GM19395 (cell line): ENCODE measurements at regions not wholly inside any gene's neighbourhood (a gene's known extent, or its start where the extent isn't known, plus 50 kb on each side); places are given as distances from the start of the nearest gene placed in this dataset.
"Not testable (repeated sequence)": the region's sequence is repeated elsewhere in the genome, so short reads cannot be mapped to it uniquely, and the experiment has no call there.

Experiments used
- ATAC-seq: cut with Tn5 transposase; IDR thresholded peaks from one replicate; pipeline ENCODE4 v1.9.1; 2021; ENCODE audit warnings: mild to moderate bottlenecking, moderate library complexity; ENCODE audit not compliant: unreplicated experiment

GRCh38 chr14:97946641-97947040 lies 1149.5 kb downstream of the VRK1 start:
- ATAC-seq, result no peak

DNA sequence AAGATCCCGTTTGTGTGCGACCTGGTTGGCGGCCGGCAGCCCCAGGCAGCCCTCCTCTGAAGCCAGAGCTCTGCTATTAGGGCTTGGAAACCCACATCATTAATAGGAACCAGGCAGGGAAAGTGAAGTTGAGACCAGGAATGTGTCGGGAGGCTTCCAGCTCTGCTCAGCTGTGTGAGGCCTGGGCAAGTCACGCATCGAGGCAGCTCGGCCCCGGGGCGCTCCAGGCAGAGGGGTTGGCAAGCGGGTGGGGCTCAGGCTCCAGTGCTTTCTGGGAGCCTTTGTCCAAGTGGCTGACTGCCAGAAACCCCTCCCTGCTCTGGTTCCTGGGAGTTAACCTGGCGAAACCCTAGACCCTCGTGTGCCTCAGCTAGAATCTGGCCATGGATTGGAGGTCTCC lies 1151.7 kb downstream of the VRK1 start:
- ATAC-seq, result no peak

DNA sequence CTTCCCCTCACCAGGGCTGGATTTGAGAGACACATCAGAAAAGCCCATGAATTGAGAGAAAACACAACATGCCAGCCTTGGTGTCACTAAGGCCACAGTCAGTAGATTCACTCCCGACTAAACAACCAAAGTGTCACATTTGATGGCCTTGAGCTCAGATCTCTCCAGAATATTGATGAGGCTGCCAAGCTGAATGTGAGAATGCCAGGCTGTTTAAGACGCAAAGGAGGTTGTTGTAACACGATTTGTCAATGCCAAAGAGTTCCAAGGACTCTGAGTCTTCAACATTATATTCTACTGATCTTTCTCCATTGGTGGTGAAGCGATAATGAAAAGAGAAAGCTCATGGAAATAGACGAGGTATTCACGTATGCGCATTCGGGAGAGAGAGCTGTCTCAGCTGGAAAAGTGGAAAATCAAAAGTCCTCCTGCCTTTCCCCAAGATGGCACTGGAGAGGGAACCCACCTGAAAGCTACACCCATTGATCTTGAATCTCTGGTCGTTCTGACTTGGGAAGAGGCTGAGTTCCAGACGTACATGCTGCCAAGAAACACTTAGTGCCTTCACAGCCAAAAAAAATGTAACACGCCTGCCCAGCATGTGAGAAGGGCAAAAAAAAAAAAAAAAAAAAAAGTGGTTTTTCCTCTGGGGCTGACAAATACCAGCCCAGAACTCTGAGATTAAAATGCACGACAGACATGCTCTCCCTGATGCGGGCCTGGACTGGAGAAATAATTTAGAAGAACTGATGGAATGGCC lies 1159.6 kb downstream of the VRK1 start:
- no peak for ATAC-seq

GRCh38 chr14:97959251-97959650 lies 1162.1 kb downstream of the VRK1 start:
- ATAC-seq, result no peak

DNA sequence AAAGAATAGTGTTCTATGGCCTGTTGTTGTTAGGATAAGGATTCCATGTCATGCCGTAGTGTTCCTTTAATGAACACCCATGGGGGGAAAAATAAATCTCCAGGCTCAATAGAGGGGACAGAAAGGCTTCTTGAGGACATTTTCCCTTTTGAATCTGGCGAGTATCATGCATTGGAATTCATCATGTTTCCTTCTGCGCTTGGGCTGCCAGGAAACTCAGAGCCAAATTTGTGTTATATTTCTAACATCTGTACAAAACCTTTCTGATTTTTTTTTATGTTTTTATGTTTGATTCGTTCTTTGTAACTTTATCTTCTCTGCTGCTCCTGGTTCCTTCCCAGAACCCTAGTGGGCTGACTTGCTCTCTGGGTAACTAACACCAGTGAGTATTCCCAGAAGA lies 1163.3 kb downstream of the VRK1 start:
- ATAC-seq, result no peak

GRCh38 chr14:97970222-97970621 lies 1173.0 kb downstream of the VRK1 start:
- no peak for ATAC-seq

- no peak for ATAC-seq
Observed at GRCh38 chr14:97975216-97975615, 1178.0 kb downstream of the VRK1 start.

DNA sequence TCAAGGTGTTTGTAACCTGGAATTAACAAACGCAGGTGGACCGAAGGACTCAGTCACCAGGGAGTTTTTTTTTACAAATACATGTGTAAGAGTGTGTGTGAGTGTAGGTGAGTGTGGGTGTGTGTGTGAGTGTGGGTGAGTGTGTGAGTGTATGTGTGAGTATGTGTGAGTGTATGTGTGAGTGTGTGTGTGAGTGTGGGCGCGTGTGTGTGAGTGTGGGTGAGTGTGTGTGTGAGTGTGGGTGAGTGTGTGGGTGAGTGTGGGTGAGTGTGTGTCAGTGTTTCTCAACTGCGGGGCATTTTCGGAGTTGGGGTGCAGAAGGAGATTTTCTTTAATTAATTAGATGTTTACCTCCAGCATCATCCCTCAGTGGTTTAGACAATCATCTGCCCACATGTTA lies 1178.8 kb downstream of the VRK1 start:
- ATAC-seq, result no peak

DNA sequence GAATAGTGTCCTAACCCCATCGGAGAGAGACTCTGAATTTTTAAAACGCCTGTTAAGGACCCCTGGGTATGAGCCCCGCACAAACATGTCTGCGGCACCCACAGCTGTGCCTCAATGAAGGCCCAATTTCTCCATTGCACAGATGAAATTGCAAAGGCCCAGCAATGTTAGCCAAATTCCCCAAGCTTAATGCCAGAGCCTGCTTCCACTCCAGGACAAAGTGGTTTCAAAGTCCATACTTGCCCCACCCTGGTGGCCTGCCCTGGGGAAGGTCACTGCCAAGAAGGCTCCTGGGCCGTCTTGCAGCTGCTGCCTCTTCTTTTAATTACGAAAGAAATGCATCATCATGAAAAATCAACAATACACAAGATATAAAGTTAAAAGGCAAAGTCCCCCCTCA lies 1179.7 kb downstream of the VRK1 start:
- no peak for ATAC-seq

- no peak for ATAC-seq
Observed at GRCh38 chr14:97977651-97978261, 1180.6 kb downstream of the VRK1 start.

DNA sequence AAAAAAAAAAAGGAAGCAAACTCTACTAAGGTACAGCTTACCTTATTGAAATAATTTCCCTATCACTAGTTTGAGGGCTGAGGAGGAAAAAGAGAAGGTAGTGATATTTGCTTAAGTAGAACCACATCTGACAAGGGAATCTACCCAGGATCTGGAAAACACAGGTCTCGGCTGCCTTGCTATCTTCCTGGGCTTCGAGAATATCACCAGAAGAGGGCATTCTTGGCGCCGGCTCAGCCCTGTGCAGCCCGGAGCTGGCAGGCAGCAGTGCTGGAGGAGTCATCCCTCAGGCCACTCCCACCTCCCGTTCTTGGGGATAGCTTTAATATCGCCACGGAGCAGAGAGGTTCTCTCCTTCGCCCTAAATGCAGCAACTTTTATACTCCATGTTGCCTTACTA lies 1181.2 kb downstream of the VRK1 start:
- no peak for ATAC-seq

- ATAC-seq, result no peak
Observed at GRCh38 chr14:97993508-97994019, 1196.4 kb downstream of the VRK1 start.

GRCh38 chr14:97994020-97994531 lies 1196.9 kb downstream of the VRK1 start:
- no peak for ATAC-seq

DNA sequence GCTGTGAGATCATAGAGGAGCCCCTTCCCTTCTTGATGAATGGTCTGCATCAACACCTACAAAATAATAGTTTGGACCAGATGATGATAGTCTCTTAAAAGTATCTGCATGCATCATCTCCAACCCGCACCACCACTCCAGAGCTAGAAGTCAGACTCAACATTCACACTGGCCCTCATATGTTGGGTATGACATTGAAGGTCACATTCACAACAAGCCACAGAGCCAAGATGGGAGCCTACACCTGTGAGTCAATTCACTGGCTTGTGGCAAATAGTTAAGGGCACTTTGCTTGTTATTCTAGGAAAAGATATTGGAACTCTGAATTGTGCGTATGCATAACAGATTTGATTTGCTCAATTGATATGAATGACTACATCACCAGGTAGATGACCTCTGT lies 1197.9 kb downstream of the VRK1 start:
- ATAC-seq, result no peak

DNA sequence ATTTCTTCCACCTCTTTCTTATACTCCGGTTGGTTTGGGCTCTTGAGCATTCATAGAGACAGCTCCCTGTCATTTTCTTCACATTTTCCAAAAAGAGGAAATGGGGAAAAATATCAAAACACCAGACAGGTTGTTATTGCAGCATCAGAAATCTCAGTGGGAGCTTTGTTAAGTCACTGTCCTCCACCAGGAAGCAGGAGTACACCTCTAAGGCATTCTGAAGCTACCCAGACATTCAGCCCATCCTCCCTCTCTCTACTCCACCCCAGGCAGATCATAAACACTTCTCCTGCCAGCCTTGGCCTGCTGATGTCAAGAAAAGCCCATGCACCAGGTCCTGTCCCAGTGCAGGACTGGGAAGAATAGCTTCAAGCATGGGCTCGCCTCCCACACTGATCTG lies 1198.3 kb downstream of the VRK1 start:
- no peak for ATAC-seq

GRCh38 chr14:98006008-98006407 lies 1208.8 kb downstream of the VRK1 start:
- no peak for ATAC-seq

GRCh38 chr14:98008381-98009113 lies 1211.4 kb downstream of the VRK1 start:
- no peak for ATAC-seq

- ATAC-seq, result not testable (repeated sequence)
Observed at GRCh38 chr14:98009177-98009576, 1212.0 kb downstream of the VRK1 start.

DNA sequence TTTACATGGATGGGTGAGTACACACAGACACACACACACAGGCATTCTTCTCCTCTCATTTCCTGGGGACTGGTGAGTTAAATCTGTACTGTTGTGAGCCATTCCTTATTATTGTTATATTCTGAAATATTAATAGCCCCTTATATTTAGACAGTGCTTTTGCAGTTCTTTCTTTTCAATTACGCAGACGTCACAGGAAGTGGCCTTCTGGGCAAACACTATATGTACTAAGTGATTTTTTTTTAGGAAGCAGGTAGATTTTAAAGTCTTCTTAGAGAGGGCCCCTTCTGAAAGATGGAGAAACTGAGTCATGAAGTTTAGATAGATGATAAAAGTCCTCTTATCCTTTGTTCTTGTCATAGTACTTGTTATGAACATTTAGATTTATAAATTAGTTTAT lies 1213.6 kb downstream of the VRK1 start:
- ATAC-seq, result no peak

DNA sequence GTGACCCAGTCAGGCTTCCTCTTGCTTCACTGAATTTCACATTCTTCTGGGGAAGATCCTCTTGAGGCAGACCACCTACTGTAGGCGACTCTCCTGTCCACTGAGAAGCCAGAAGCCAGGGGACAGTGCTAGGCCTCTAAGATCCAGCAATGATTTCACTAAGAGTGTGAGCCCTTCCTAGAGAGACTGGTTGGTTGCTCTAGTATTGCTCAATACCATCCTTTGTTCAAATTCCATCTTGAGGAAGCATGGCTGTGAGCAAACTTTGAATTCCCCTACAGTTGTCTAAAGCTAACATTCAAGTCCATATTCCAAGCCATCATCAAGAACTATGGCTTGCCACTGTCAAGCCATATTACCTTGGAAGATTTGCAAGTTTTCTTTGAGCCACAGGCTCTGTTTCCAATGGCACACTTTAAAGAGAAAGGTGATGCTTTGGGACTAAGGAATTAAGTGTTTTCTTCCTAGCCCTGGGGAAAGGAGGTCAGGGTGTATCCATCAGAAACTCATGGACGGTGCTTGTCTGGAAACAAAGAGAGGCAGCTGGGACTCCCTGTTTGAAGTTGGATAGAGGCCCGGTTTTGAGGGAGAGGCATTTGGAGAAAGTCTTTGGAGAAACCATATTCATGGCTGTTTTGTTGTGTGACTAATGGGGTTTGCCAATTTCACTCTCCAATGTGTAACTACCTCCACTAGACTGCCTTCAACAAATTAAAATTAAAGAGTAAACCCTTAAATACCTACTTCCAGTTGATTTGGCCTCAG lies 1217.9 kb downstream of the VRK1 start:
- no peak for ATAC-seq

DNA sequence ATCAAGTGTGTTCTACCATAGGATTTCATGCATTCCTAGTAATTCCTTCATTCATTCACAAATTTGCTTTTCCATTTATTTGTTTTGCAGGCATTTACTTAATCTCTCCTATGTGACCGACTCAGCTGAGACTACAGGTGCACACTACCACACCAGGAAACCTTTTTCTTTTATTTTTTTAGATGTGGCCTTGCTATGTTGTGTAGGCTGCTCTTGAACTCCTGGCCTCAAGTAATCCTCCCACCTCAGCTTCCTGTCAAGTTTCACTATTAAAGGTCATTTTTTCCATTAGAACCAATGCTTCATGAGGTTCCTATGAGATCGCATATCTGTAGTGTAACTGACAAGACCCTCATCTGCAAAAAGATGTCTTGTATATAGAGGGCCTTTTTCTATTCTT lies 1218.7 kb downstream of the VRK1 start:
- ATAC-seq, result no peak
